Testis (tissue), 2 donors: ENCODE measurements at regions not wholly inside any gene's neighbourhood (a gene's known extent, or its start where the extent isn't known, plus 50 kb on each side); places are given as distances from the start of the nearest gene placed in this dataset.
A peak's percentile ranks its signal among the peaks of the same experiment; 100 is the strongest.

Experiments used
- DNase-seq: peaks from one replicate; pipeline ENCODE4 v3.0.0-alpha.2; 2019
- H3K27ac ChIP-seq, 2 donors: fragments of 200-600 bp; sonication (generic); one replicate each; pipeline ENCODE4 v1.5.1; 2019
- H3K27me3 ChIP-seq: fragments of 200-600 bp; sonication (generic); one replicate; pipeline ENCODE4 v1.5.1; 2019
- H3K36me3 ChIP-seq: fragments of 200-600 bp; sonication (generic); one replicate; pipeline ENCODE4 v1.5.1; 2017; ENCODE audit warnings: low read depth; ENCODE audit errors: missing control alignments
- H3K4me1 ChIP-seq: fragments of 200-600 bp; sonication (generic); one replicate; pipeline ENCODE4 v1.5.1; 2019
- H3K4me3 ChIP-seq, 2 donors: fragments of 200-600 bp; sonication (generic); one replicate each; pipeline ENCODE4 v1.5.1; 2017 to 2019
- H3K9me3 ChIP-seq: fragments of 200-600 bp; sonication (generic); one replicate; pipeline ENCODE4 v1.5.1; 2017
- POLR2A ChIP-seq: fragments of 450-650 bp; IDR thresholded peaks from one replicate; pipeline ENCODE4 v1.6.1; 2017; ENCODE audit warnings: antibody characterized with exemption, mild to moderate bottlenecking, moderate library complexity
- WGBS, 2 donors: methylation state at CpG; one replicate each; pipeline ENCODE4 v1.1.5; 2018; 5-methylcytosine and 5-hydroxymethylcytosine counted together
- intact Hi-C: fragments of 100-400 bp; cut with DNase I; formaldehyde crosslinking; loops from one replicate; pipeline ENCODE4 v1.15.1; 2023; ENCODE audit warnings: low total_unique reads
- TF ChIP-seq, protein P1 (sequence below), 3 experiments: fragments of 450-650 bp in 2 of 3; fragments of 200-600 bp in 1 of 3; sonication (generic) in 1 of 3; IDR thresholded peaks; one replicate each; pipeline ENCODE4 v1.5.1; 2016 to 2019; ENCODE audit warnings: antibody characterized with exemption in 3 of 3, mild to moderate bottlenecking in 2 of 3, moderate library complexity in 1 of 3

DNA sequence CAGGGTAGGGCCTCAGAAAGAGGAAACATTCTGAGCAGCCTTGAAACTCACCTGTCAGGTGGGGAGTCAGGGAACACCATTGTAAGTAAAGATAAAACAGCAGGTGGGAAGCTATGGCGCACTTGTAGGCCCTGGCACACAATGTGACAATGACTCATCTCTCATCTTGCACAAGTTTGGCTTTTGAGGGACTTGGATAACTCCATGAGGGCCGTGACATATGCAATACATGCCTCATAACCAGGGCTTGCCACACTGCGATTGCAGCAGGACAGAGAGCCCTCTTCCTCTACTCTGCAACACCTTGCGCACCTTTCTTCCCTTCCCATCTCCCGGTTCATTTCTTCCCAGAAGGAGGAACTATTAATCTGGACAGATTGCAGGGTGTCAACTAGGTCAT, 144.9 kb downstream of the CEP120 start:
- no peak overlapping the region for H3K4me3 ChIP-seq
- H3K27ac ChIP-seq: no peak overlapping the region
- H3K36me3 ChIP-seq: no peaks in the 10 kb centered on the region
- DNase-seq: no peak
- TF ChIP-seq, protein P1, sequence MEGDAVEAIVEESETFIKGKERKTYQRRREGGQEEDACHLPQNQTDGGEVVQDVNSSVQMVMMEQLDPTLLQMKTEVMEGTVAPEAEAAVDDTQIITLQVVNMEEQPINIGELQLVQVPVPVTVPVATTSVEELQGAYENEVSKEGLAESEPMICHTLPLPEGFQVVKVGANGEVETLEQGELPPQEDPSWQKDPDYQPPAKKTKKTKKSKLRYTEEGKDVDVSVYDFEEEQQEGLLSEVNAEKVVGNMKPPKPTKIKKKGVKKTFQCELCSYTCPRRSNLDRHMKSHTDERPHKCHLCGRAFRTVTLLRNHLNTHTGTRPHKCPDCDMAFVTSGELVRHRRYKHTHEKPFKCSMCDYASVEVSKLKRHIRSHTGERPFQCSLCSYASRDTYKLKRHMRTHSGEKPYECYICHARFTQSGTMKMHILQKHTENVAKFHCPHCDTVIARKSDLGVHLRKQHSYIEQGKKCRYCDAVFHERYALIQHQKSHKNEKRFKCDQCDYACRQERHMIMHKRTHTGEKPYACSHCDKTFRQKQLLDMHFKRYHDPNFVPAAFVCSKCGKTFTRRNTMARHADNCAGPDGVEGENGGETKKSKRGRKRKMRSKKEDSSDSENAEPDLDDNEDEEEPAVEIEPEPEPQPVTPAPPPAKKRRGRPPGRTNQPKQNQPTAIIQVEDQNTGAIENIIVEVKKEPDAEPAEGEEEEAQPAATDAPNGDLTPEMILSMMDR (IDR thresholded peaks at IDR 0.05): no peak
- TF ChIP-seq POLR2A: no peak
- 82 to 95% methylated on average over 5 of the region's 5 CpGs for WGBS, 2 donors
- H3K9me3 ChIP-seq: no peaks in the 10 kb centered on the region
- no peaks in the 10 kb centered on the region for H3K4me1 ChIP-seq
- no peaks in the 10 kb centered on the region for H3K27me3 ChIP-seq
- intact Hi-C loops: no loop called here

DNA sequence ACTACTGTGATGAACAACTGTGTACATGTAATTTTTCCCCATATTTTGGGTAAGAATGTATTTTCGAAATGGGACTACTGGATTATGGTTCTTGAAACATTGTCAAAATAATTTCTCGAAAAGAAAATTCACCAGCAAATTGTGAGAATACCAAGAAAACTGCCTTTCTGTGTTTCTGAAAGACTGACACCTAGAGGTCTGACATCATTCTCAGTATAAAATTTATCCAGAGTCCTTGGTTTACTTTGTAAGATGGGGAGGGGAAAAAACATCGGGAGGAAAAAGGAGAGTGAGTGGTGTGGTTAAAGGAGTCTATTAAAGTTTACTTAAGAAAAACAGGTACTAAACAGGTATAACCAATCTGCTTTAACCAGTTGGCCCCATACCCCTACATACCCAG, 149.2 kb downstream of the CEP120 start:
- H3K4me1 ChIP-seq: no peaks in the 10 kb centered on the region
- WGBS, 2 donors: 46 to 63% methylated on average over 3 of the region's 3 CpGs
- H3K27ac ChIP-seq: no peak overlapping the region
- DNase-seq: no peak
- no peak overlapping the region for H3K4me3 ChIP-seq
- H3K27me3 ChIP-seq: no peaks in the 10 kb centered on the region
- intact Hi-C loops: no loop called here
- TF ChIP-seq, protein P1 (IDR thresholded peaks at IDR 0.05): peak in 1 of 3 experiments; percentile 12
- TF ChIP-seq POLR2A: no peak
- no peaks in the 10 kb centered on the region for H3K9me3 ChIP-seq
- H3K36me3 ChIP-seq: no peaks in the 10 kb centered on the region

DNA sequence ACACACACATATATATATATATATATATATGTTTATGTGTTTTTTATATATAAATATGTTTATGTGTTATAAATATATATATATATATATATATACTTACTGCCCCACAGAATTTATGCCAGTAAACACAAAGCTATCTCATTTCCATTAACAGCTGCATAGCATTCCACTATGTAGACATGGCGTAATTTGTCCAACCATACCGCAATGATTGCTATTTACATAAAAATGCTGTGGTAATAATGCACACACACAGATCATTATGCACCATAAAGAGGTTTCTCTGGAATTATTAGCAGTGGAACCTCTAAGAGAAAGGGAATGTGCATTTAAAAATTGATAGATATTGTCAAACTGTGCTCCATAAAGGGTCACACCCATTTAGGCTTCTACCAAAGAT, 150.1 kb downstream of the CEP120 start:
- Histone ChIP-seq H3K27ac (no peak overlapping the region), H3K4me1 (no peaks in the 10 kb centered on the region), H3K4me3 (no peak overlapping the region), H3K27me3 (no peaks in the 10 kb centered on the region), H3K9me3 (no peaks in the 10 kb centered on the region), H3K36me3 (no peaks in the 10 kb centered on the region)
- TF ChIP-seq POLR2A: no peak
- TF ChIP-seq, protein P1 (IDR thresholded peaks at IDR 0.05): no peak
- no peak for DNase-seq
- intact Hi-C loops: no loop called here
- 93 to 96% methylated on average over 2 of the region's 2 CpGs for WGBS, 2 donors

DNA sequence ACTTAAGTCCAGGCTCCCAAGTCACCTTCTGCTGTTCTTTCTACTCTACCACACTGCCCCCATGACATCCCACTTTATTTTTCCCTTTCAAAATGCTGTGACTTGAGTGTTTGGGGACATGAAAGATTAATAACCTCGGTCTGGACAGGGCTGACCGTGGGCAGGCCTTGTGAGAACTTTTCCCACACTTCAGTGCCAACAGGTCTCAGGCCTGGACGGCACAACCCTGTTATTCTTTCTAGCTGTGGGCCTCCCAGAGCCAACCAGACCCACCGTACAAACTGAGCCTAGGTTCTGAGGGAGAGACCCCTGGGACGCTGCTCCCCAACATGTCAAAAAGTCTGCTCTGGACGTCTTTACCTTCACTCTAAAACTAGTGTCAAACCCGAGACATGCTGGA, 153.4 kb downstream of the CEP120 start:
- no peaks in the 10 kb centered on the region for H3K27me3 ChIP-seq
- H3K9me3 ChIP-seq: no peaks in the 10 kb centered on the region
- intact Hi-C loops: no loop called here
- H3K27ac ChIP-seq: no peak overlapping the region
- no peak overlapping the region for H3K4me3 ChIP-seq
- DNase-seq: no peak
- no peaks in the 10 kb centered on the region for H3K4me1 ChIP-seq
- TF ChIP-seq, protein P1 (IDR thresholded peaks at IDR 0.05): no peak
- TF ChIP-seq POLR2A: no peak
- 77 to 80% methylated on average over 7 of the region's 7 CpGs for WGBS, 2 donors
- H3K36me3 ChIP-seq: no peaks in the 10 kb centered on the region

DNA sequence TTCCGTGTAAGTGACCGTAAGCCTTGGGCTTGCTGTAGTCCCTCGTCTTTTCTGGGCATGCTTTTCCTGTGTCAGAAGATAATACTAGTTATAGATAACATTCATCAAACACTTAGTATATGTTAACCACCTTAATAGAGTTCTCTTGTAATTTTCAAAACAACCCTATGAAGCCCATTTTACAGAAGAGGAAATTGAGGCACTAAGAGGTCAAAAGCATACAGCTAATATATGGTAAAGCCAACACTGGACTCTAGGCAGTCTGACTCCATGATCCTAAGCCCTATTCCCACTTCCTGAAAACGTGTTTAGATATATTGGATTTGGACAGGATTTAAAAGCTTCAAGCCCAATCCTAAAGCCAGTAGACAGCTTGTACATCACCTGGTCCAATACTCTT, 153.8 kb downstream of the CEP120 start:
- Histone ChIP-seq H3K4me1 (no peaks in the 10 kb centered on the region), H3K9me3 (no peaks in the 10 kb centered on the region), H3K4me3 (no peak overlapping the region), H3K27ac (no peak overlapping the region), H3K27me3 (no peaks in the 10 kb centered on the region), H3K36me3 (no peaks in the 10 kb centered on the region)
- intact Hi-C loops: no loop called here
- no peak for TF ChIP-seq POLR2A
- TF ChIP-seq, protein P1 (IDR thresholded peaks at IDR 0.05): no peak
- no peak for DNase-seq
- 82 to 90% methylated on average over 4 of the region's 4 CpGs for WGBS, 2 donors
